LNCAP (cell line): ENCODE measurements at regions not wholly inside any gene's neighbourhood (a gene's known extent, or its start where the extent isn't known, plus 50 kb on each side); places are given as distances from the start of the nearest gene placed in this dataset.

Experiments used
- CTCF ChIP-seq: fragments of 450-650 bp; IDR thresholded peaks from 2 replicates; pipeline ENCODE4 v1.5.1; 2017; ENCODE audit warnings: mild to moderate bottlenecking

- TF ChIP-seq CTCF, result no peak
Measured at GRCh38 chr3:182397164-182397563, 396.1 kb upstream of the ATP11B start.

DNA sequence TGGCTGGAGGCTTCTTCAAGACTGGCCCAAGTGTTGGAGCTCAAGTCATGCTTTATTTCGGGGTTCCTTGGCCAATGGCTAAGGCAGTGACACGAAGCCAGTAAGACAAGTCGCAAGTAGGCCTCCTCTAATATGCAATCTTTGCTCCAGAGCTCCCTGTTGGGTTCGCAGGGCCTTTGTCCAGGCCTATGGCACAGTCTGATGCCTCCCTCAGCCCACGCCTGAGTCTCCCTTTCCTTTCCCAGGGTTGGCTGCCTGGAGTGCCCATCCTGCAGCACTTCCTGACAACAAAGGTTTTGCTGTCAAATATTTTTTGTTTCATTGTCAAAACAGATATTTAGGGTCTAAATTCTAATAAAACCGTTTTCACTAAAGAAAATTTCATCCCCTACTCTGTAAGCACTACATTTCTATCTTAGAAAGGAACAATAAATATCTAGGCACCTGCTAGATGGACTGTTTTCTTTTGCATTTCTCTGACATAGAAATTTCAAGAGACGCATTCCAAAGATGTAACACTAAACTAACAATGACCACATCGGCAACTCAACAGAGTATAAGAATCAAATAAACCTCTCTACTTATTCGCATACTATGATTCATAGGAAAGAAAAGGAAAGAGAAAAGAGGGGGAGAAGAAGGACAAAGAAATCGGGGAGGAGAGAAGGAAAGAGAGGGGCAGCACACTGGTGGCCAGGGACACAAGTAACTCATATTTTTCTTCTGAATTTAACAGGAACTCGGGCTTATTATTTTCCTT is 393.1 kb upstream of the ATP11B start:
- TF ChIP-seq CTCF, result no peak

DNA sequence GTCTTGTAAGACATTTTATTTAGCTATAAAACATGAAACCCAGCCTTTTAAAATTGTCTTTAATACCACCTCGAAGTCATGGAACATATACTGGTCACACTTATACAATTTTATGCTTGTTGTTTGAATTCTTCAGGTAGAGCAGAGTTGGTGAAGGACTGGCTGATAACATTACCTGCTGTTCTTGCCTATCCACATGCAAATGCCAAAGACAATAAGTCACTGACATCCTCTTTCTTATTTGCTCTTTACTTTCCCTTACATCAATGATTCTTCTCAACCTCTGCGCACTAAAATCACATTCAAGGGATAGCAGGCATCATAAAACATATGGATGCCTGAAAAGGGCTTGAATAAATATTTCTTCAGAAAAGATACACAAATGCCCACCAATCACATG is 392.5 kb upstream of the ATP11B start:
- TF ChIP-seq CTCF, result no peak

DNA sequence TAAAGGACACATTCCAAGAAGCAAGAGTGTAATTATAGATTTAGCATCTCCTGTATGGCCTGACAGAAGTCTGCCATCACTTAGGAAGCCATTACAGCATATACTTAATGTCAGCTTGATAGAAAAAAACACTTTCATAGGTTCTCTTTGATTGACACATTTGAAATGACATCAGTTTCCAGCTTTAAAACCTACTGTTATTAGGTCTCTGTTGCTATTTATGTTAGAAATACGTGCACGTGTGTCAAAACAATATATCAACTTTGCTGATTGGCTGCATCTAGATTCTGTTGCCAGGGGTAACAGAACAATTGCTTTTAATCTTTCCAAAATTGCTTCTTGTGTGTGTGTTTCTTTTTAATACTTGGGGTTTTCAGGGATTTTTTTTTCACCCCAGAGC is 389.3 kb upstream of the ATP11B start:
- no peak for TF ChIP-seq CTCF

DNA sequence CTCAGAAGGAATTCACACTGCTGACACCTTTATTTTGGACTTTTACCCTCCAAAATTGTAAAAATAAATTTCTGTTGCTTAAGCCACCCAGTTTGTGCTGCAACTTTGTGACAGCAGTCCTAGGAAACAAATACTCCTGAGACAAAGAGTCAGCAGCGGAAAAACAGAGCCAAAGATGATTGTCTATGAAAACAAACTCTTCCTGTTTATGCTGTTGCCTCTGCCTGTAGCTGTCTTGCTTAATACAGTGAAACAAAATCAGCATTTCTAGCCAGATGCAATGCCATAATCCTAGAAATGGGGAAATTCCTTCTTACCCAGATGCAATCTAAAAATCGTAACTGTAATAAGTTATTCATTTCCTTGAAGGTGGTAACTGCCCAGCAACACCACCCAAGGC is 387.5 kb upstream of the ATP11B start:
- no peak for TF ChIP-seq CTCF

DNA sequence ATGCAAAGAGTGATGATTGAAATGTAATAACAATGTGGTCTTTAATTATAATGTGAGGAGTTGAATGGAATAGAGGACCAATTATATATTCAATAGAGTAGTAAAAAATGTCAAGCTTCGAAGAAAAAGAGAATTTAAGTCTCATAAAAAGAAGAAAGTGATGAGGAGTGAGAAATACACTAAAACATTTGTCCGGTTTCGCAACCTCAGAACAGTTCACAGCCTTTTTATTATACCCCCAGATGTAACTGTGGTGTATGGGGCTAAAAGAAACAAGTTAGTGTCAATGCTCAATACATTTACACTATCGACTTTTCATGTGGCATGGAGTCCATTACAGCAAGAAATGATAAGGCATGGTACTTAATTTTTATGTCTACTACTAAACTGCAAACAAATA is 386.5 kb upstream of the ATP11B start:
- TF ChIP-seq CTCF, result no peak

GRCh38 chr3:182410051-182410450 is 383.3 kb upstream of the ATP11B start:
- TF ChIP-seq CTCF, result no peak

GRCh38 chr3:182412066-182412465 is 381.2 kb upstream of the ATP11B start:
- TF ChIP-seq CTCF, result no peak
